Right cardiac atrium (tissue), 5 donors: ENCODE measurements at regions not wholly inside any gene's neighbourhood (a gene's known extent, or its start where the extent isn't known, plus 50 kb on each side); places are given as distances from the start of the nearest gene placed in this dataset.

ENCODE experiments used
- ATAC-seq, 2 donors: fragments of 200-7000 bp; cut with Tn5 transposase; one replicate each; pipeline versions ENCODE4 v1.8.0 to v1.9.1; 2020; ENCODE audit warnings: moderate library complexity in 2 of 2, mild to moderate bottlenecking in 1 of 2
- DNase-seq, 3 donors: peaks; one replicate each; pipeline ENCODE4 v3.0.0-alpha.2; 2020
- H3K27ac ChIP-seq: one replicate; pipeline ENCODE4 v1.5.1; 2013; ENCODE audit warnings: mild to moderate bottlenecking, low read length, control low read depth, moderate library complexity
- H3K27me3 ChIP-seq: one replicate; pipeline ENCODE4 v1.6.1; 2013; ENCODE audit not compliant: control insufficient read depth, insufficient read depth
- H3K4me1 ChIP-seq: one replicate; pipeline ENCODE4 v1.6.1; 2013; ENCODE audit warnings: low read length; ENCODE audit not compliant: control insufficient read depth, insufficient read depth
- H3K4me3 ChIP-seq: one replicate; pipeline ENCODE4 v1.5.1; 2013; ENCODE audit warnings: low read length, control low read depth
- H3K9me3 ChIP-seq: one replicate; pipeline ENCODE4 v1.6.1; 2013; ENCODE audit warnings: low read length; ENCODE audit not compliant: control insufficient read depth
- WGBS: extraction: QIAGEN DNeasy Blood & Tissue Kit; methylation state at CpG from one replicate; pipeline ENCODE4 v1.1.7; 2013; 5-methylcytosine and 5-hydroxymethylcytosine counted together
- intact Hi-C, 4 donors: fragments of 100-400 bp; cut with DNase I; formaldehyde crosslinking; loops; one replicate each; pipeline versions ENCODE4 v1.11.0 to v1.14.0; 2022 to 2023
- donor health status: healthy with polysubstance abuse.
- donor health status: DM: no; HTN: yes; CAD: no.
- donor health status: DM: no; HTN: no; CAD: no.
- donor health status: DM: no; HTN: yes; CAD: no; lungs with severe emphysema.
- donor health status: DM: yes; HTN: yes; CAD: no.

- Histone ChIP-seq H3K27ac (no peak overlapping the region), H3K27me3 (no peaks in the 10 kb centered on the region), H3K4me3 (no peak overlapping the region), H3K9me3 (no peaks in the 10 kb centered on the region), H3K4me1 (no peaks in the 10 kb centered on the region)
- ATAC-seq (no peak), DNase-seq (no peak)
- intact Hi-C loops: no loop called here
- WGBS: 78% methylated on average over 14 of the region's 14 CpGs
These were observed 807.8 kb downstream of the TBC1D22A start for GRCh38 chr22:47570300-47570685.

- Histone ChIP-seq H3K9me3 (no peaks in the 10 kb centered on the region), H3K27me3 (no peaks in the 10 kb centered on the region), H3K4me1 (no peaks in the 10 kb centered on the region), H3K27ac (no peak overlapping the region), H3K4me3 (no peak overlapping the region)
- 80% methylated on average over 17 of the region's 17 CpGs for WGBS
- no peak for ATAC-seq
- no peak for DNase-seq
- intact Hi-C loops: no loop called here
These were observed 807.2 kb downstream of the TBC1D22A start for GRCh38 chr22:47569389-47570299.

GRCh38 chr22:47568700-47569099, 806.2 kb downstream of the TBC1D22A start:
- intact Hi-C loops: no loop called here
- no peaks in the 10 kb centered on the region for H3K9me3 ChIP-seq
- no peak for DNase-seq
- ATAC-seq: no peak
- 75% methylated on average over 8 of the region's 8 CpGs for WGBS
- no peaks in the 10 kb centered on the region for H3K27me3 ChIP-seq
- H3K27ac ChIP-seq: no peak overlapping the region
- H3K4me3 ChIP-seq: no peak overlapping the region
- H3K4me1 ChIP-seq: no peaks in the 10 kb centered on the region

- Histone ChIP-seq H3K4me1 (no peaks in the 10 kb centered on the region), H3K9me3 (no peaks in the 10 kb centered on the region), H3K27ac (no peak overlapping the region), H3K27me3 (no peaks in the 10 kb centered on the region), H3K4me3 (no peak overlapping the region)
- ATAC-seq (no peak), DNase-seq (no peak)
- 84% methylated on average over 25 of the region's 25 CpGs for WGBS
- intact Hi-C loops: no loop called here
These were observed 805.0 kb downstream of the TBC1D22A start for GRCh38 chr22:47567126-47568090.

- Histone ChIP-seq H3K9me3 (no peaks in the 10 kb centered on the region), H3K4me3 (no peak overlapping the region), H3K4me1 (no peaks in the 10 kb centered on the region), H3K27me3 (no peaks in the 10 kb centered on the region), H3K27ac (no peak overlapping the region)
- DNase-seq: no peak
- WGBS: 69% methylated on average over 12 of the region's 12 CpGs
- ATAC-seq: no peak
- intact Hi-C loops: no loop called here
These were observed 804.0 kb downstream of the TBC1D22A start for GRCh38 chr22:47566491-47566890.

- WGBS: 71% methylated on average over 4 of the region's 4 CpGs
- no peak overlapping the region for H3K4me3 ChIP-seq
- H3K27me3 ChIP-seq: no peaks in the 10 kb centered on the region
- H3K4me1 ChIP-seq: no peaks in the 10 kb centered on the region
- H3K9me3 ChIP-seq: no peaks in the 10 kb centered on the region
- ATAC-seq: no peak
- no peak overlapping the region for H3K27ac ChIP-seq
- intact Hi-C loops: no loop called here
- DNase-seq: no peak
These were observed 803.2 kb downstream of the TBC1D22A start for GRCh38 chr22:47565607-47566006.

- Histone ChIP-seq H3K4me3 (no peak overlapping the region), H3K27ac (no peak overlapping the region), H3K9me3 (no peaks in the 10 kb centered on the region), H3K4me1 (no peaks in the 10 kb centered on the region), H3K27me3 (no peaks in the 10 kb centered on the region)
- intact Hi-C loops: no loop called here
- ATAC-seq: no peak
- no peak for DNase-seq
- 48% methylated on average over 17 of the region's 17 CpGs for WGBS
These were observed 802.4 kb downstream of the TBC1D22A start for GRCh38 chr22:47564651-47565434.

GRCh38 chr22:47564158-47564450, 801.7 kb downstream of the TBC1D22A start:
- no peak for DNase-seq
- Histone ChIP-seq H3K4me1 (no peaks in the 10 kb centered on the region), H3K27me3 (no peaks in the 10 kb centered on the region), H3K4me3 (no peak overlapping the region), H3K27ac (no peak overlapping the region), H3K9me3 (no peaks in the 10 kb centered on the region)
- no peak for ATAC-seq
- intact Hi-C loops: no loop called here
- 85% methylated on average over 12 of the region's 12 CpGs for WGBS

GRCh38 chr22:47563406-47564157, 801.1 kb downstream of the TBC1D22A start:
- H3K9me3 ChIP-seq: no peaks in the 10 kb centered on the region
- H3K27ac ChIP-seq: no peak overlapping the region
- ATAC-seq (no peak), DNase-seq (no peak)
- H3K4me3 ChIP-seq: no peak overlapping the region
- intact Hi-C loops: no loop called here
- 81% methylated on average over 21 of the region's 21 CpGs for WGBS
- no peaks in the 10 kb centered on the region for H3K4me1 ChIP-seq
- no peaks in the 10 kb centered on the region for H3K27me3 ChIP-seq

GRCh38 chr22:47561766-47562165, 799.3 kb downstream of the TBC1D22A start:
- DNase-seq (no peak), ATAC-seq (no peak)
- no peak overlapping the region for H3K27ac ChIP-seq
- intact Hi-C loops: no loop called here
- H3K4me3 ChIP-seq: no peak overlapping the region
- H3K9me3 ChIP-seq: no peaks in the 10 kb centered on the region
- no peaks in the 10 kb centered on the region for H3K4me1 ChIP-seq
- 64% methylated on average over 5 of the region's 5 CpGs for WGBS
- H3K27me3 ChIP-seq: no peaks in the 10 kb centered on the region
